Panc1 (cell line): ENCODE measurements at regions not wholly inside any gene's neighbourhood (a gene's known extent, or its start where the extent isn't known, plus 50 kb on each side); places are given as distances from the start of the nearest gene placed in this dataset.

Experiments used
- POLR2AphosphoS5 ChIP-seq: IDR thresholded peaks from 2 replicates; pipeline ENCODE4 v1.6.1; 2012; ENCODE audit warnings: mild to moderate bottlenecking, low read depth, low read length, moderate library complexity
- SIN3A ChIP-seq: IDR thresholded peaks from 2 replicates; pipeline ENCODE4 v1.6.1; 2012; ENCODE audit warnings: low read depth, mild to moderate bottlenecking, low read length, moderate library complexity, borderline replicate concordance; ENCODE audit not compliant: insufficient read depth
- TF ChIP-seq, protein P1 (sequence below): fragments of 450-650 bp; IDR thresholded peaks from 2 replicates; pipeline ENCODE4 v1.5.1; 2017; ENCODE audit warnings: mild to moderate bottlenecking
- TF ChIP-seq, protein P2 (sequence below), 2 experiments: IDR thresholded peaks; 2 replicates each; pipeline ENCODE4 v1.6.1; 2011 to 2012; ENCODE audit warnings: low read depth in 2 of 2, control low read depth in 1 of 2, low read length in 1 of 2, mild to moderate bottlenecking in 1 of 2, moderate library complexity in 1 of 2; ENCODE audit not compliant: insufficient read depth in 1 of 2

DNA sequence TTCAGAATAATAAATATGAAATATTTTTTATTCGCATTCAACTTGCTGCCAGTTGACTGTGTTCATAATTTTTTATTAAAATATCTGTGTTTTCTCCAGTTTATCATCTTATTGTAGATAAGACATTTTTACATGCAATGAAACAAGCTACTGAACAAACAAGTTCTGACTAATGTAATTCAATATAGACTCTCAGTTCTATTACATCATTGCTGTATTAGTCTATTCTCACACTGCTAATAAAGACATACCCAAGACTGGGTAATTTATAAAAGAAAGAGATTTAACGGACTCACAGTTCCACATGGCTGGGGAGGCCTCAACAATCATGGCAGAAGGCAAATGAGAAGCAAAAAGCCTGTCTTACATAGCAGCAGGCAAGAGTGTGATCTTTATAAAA, 1357.7 kb upstream of the CITED2 start:
- TF ChIP-seq POLR2AphosphoS5 (no peak), SIN3A (no peak)
- TF ChIP-seq, protein P1, sequence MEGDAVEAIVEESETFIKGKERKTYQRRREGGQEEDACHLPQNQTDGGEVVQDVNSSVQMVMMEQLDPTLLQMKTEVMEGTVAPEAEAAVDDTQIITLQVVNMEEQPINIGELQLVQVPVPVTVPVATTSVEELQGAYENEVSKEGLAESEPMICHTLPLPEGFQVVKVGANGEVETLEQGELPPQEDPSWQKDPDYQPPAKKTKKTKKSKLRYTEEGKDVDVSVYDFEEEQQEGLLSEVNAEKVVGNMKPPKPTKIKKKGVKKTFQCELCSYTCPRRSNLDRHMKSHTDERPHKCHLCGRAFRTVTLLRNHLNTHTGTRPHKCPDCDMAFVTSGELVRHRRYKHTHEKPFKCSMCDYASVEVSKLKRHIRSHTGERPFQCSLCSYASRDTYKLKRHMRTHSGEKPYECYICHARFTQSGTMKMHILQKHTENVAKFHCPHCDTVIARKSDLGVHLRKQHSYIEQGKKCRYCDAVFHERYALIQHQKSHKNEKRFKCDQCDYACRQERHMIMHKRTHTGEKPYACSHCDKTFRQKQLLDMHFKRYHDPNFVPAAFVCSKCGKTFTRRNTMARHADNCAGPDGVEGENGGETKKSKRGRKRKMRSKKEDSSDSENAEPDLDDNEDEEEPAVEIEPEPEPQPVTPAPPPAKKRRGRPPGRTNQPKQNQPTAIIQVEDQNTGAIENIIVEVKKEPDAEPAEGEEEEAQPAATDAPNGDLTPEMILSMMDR, result no peak
- TF ChIP-seq, protein P2, sequence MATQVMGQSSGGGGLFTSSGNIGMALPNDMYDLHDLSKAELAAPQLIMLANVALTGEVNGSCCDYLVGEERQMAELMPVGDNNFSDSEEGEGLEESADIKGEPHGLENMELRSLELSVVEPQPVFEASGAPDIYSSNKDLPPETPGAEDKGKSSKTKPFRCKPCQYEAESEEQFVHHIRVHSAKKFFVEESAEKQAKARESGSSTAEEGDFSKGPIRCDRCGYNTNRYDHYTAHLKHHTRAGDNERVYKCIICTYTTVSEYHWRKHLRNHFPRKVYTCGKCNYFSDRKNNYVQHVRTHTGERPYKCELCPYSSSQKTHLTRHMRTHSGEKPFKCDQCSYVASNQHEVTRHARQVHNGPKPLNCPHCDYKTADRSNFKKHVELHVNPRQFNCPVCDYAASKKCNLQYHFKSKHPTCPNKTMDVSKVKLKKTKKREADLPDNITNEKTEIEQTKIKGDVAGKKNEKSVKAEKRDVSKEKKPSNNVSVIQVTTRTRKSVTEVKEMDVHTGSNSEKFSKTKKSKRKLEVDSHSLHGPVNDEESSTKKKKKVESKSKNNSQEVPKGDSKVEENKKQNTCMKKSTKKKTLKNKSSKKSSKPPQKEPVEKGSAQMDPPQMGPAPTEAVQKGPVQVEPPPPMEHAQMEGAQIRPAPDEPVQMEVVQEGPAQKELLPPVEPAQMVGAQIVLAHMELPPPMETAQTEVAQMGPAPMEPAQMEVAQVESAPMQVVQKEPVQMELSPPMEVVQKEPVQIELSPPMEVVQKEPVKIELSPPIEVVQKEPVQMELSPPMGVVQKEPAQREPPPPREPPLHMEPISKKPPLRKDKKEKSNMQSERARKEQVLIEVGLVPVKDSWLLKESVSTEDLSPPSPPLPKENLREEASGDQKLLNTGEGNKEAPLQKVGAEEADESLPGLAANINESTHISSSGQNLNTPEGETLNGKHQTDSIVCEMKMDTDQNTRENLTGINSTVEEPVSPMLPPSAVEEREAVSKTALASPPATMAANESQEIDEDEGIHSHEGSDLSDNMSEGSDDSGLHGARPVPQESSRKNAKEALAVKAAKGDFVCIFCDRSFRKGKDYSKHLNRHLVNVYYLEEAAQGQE (IDR thresholded peaks at IDR 0.05; ENCODE audit: insufficient read depth in 1 of 2, low read depth in 2 of 2, low read length in 1 of 2), result no peak
